ENCODE measurements at regions not wholly inside any gene's neighbourhood (a gene's known extent, or its start where the extent isn't known, plus 50 kb on each side); places are given as distances from the start of the nearest gene placed in this dataset.
"Not testable (repeated sequence)": the region's sequence is repeated elsewhere in the genome, so short reads cannot be mapped to it uniquely, and the experiment has no call there.

DNA sequence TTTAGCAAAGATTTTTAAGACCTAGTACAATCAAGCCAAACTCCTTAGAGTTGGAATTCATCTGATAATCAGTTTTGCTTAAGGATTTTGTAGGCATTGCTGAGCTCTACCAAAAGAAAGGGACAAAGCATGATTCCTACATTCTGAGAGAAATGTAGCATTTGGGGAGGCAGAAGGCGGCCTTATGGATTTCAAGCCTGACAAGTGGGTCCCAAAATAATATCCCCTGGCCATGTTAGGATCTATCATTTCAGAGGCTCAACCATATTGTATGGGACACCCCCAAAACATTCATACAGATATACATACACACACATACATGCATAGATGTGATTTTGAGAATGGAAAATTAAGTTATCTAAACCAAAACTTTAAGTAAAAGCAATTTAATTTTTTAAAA, 257.8 kb upstream of the VLDLR start:
- no peak for DNase-seq (ENCODE audit: insufficient read length, low spot score)
- no peak for FAIRE-seq

DNA sequence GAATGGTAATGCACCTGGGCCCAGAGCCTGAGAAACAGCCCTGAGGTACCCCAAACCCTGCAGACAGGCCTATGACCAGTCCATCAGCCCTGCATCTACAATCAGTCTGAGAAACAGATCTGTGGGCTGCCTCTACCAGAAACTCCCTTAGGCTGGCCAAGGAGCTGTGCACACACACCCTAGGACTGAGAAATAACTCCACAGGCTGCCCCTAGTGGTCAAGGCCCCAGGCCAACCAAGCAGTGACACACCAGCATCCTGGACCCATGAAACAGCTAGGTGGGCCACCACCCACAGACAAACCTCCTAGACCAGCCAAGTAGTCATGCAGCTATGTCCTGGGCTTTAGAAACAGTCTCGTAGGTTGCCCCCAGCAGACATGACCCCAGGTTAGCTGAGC, 253.6 kb upstream of the VLDLR start:
- DNase-seq (ENCODE audit: insufficient read length, low spot score) (no peak), FAIRE-seq (no peak)
- no peak for TF ChIP-seq POLR2A (IDR thresholded peaks at IDR 0.05; ENCODE audit: low read depth, low read length)

More for the DNA sequence above, 257.8 kb upstream of the VLDLR start:
- no peak for TF ChIP-seq POLR2A (IDR thresholded peaks at IDR 0.05; ENCODE audit: low read depth, low read length)

DNA sequence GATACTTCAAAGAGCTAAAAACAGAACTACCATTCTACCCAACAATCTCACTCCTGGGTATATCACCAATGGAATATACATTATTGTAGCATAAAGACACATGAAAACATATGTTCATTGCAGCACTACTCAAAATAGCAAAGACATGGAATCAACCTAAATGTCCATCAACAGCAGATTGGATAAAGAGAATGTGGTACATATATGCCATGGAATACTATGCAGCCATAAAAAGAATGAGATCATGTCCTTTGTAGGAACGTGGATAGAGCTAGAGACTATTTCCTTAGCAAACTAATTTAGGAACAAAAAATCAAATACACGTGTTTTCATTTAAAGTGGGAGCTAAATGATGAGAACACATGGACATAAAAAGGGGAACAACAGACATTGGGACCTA, 247.9 kb upstream of the VLDLR start:
- DNase-seq (ENCODE audit: insufficient read length, low spot score) = no peak
- no peak for FAIRE-seq
- no peak for TF ChIP-seq POLR2A (IDR thresholded peaks at IDR 0.05; ENCODE audit: low read depth, low read length)

DNA sequence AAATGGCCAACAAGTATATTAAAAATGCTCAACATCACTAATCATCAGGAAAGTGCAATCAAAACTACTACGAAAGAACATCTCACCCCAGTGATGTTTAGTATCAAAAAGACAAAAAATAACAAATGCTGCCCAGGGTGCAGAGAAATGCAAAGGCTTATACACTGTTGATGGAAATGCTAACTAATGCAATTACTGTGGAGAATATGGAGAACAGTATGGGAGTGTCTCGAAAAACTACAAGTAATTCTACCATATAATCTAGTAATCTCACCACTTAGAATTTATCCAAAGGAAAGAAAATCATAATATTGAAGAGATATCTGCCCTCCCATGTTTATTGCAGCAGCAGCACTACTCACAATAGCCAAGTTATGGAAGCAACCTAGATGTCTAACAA, 246.5 kb upstream of the VLDLR start:
- DNase-seq (ENCODE audit: insufficient read length, low spot score) = no peak
- FAIRE-seq = no peak
- no peak for TF ChIP-seq POLR2A (IDR thresholded peaks at IDR 0.05; ENCODE audit: low read depth, low read length)

DNA sequence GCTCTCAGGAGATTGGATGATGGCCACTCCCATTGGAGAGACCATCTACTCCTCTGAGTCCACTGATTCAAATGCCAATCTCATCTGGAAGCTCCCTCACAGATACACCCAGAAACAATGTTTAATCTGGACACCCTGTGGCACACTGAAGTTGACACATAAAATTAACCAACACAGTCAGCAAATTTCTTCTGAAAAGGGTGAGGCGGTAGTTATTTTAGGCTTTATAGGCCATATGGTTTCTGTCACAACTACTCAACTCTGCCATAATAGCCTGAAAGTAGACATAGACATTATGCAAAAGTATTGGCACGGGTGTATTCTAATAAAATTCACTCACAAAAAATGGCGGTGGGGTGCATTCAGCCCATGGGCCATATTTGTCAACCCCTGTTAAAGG, 244.5 kb upstream of the VLDLR start:
- no peak for TF ChIP-seq POLR2A (IDR thresholded peaks at IDR 0.05; ENCODE audit: low read depth, low read length)
- FAIRE-seq (no peak), DNase-seq (ENCODE audit: insufficient read length, low spot score) (no peak)

DNA sequence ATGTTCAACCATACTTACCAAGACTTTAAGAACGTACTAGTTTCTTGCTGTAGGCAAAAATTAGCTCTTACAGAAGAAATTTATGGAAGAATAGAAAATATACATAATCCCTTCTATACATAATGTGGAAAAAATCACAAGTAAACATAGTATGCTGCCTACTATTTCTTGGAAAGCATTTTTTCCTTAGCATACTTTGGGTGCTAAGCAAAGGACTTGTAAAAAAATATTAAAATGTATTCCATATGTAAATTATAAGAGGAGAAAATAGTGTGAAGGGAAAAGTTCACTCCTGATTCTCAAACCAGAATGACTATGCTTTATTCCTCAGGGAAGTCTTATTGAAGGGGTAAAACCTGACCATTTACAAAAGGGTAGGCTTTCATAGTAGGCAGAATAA, 243.8 kb upstream of the VLDLR start:
- TF ChIP-seq POLR2A (IDR thresholded peaks at IDR 0.05; ENCODE audit: low read depth, low read length) = no peak
- FAIRE-seq (no peak), DNase-seq (ENCODE audit: insufficient read length, low spot score) (no peak)

DNA sequence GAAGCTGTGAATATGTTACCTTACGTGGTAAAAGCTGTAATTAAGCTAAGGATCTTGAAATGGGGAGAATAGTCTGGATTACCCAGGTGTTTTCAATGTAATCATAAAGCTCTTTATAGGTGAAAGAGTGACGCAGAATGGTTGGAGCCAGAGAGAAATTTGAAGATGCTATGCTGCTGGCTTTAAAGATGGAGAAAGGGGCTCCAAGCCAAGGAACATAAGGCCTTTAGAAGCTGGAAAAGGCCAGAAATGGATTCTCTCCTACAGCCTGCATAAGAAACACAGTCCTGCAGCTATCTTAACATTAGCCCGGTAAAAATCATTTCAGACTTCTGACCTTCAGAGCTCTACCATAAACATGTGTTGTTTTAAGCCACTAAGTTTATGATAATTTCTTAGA, 243.3 kb upstream of the VLDLR start:
- no peak for TF ChIP-seq POLR2A (IDR thresholded peaks at IDR 0.05; ENCODE audit: low read depth, low read length)
- no peak for FAIRE-seq
- DNase-seq (ENCODE audit: insufficient read length, low spot score) = no peak

DNA sequence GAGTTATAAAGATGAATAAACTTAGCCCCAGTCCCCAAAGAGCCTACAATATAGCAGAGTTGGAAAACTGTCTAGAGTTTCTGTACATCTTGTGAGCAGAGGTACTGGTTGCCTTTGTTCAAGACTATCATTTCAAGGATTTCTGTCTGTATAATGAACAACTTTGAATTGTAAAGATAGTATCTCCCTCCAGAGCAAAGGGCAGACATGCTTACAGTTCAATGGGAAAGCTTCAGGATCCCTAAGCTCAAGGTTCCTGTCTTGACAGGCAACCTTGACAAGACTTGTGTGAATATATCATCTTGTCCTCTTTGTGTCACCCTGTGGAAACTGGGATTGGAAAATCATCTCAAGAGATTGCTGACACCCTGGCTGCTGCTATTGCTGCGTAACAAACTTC, 242.8 kb upstream of the VLDLR start:
- no peak for TF ChIP-seq POLR2A (IDR thresholded peaks at IDR 0.05; ENCODE audit: low read depth, low read length)
- no peak for DNase-seq (ENCODE audit: insufficient read length, low spot score)
- FAIRE-seq = no peak

DNA sequence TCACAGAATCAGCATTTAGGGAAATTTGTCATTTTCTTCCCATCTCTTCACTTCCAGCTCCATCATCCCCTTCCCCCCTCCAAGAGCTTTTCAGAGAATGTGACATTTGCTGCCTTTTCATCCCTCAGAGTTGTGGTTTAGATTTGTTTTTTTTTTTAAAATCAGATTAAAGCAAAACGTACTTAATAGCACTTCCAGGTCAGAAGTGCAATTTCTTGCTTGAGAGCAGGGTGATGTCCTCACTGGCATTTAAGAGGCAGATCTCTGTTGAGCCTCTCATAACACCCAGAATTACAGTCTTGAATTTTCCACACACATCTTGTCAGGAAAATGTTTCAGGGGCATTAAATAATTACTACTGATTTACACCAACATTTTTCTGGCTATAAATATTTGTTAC, 236.8 kb upstream of the VLDLR start:
- DNase-seq (ENCODE audit: insufficient read length, low spot score) (no peak), FAIRE-seq (no peak)

DNA sequence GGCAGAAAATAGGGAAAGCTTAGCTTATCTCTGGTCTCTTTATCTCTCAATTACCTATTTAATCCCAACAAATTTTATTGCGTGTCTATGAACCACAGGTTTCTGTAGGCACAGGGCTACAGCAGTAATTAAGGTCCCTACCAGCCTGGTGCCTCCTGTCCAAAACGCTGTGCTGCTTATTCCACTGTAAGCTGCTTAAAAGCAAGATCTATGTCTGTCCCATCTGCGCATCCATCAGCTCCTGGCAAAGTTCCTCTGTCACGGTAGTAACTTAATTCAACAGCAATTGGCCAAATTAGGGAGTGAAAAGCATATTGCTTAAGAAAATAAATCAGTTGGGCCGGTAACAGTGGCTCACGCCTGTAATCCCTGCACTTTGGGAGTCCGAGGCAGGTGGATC, 235.8 kb upstream of the VLDLR start:
- FAIRE-seq = no peak
- TF ChIP-seq POLR2A (IDR thresholded peaks at IDR 0.05; ENCODE audit: low read depth, low read length) = no peak
- DNase-seq (ENCODE audit: insufficient read length, low spot score) = no peak

More for the DNA sequence above, 236.8 kb upstream of the VLDLR start:
- no peak for TF ChIP-seq POLR2A (IDR thresholded peaks at IDR 0.05; ENCODE audit: low read depth, low read length)

DNA sequence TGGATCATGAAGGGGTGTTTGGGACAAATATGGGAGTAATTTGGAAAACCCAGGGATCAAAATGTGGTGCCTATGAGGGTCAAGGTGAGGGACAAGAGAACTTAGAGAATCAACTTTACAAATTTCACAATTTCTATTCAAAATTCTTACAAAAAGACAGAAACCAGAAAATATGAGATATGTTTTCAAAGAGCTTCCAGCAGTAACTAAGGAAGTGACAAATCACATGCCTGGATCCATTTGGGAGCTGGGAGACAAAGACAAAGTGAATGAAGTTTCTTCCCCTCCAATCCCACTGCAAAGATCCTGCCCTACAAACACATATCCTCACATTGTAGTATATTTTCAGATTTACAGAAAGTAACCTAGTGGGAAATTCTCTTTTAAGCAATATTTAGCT, 235.0 kb upstream of the VLDLR start:
- TF ChIP-seq POLR2A (IDR thresholded peaks at IDR 0.05; ENCODE audit: low read depth, low read length) = no peak
- no peak for FAIRE-seq
- no peak for DNase-seq (ENCODE audit: insufficient read length, low spot score)

DNA sequence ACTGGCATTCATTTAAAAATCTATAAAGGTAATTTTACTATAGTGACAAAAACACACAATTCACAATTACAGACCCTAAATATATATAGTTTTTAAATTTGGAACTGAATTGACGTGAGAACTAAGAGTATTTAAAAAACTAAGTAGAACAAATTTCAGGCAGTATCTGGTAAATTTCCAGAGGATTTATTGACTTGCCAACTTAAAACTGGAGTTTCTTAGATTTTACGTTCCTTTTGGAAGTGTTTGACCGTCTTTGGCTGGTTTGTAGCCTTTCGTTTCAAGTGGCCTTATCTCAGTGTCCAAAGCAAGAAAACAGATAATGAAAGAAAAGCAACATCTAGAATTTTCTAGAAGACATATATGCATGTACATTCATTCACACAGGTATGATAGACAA, 234.4 kb upstream of the VLDLR start:
- DNase-seq (ENCODE audit: insufficient read length, low spot score) (no peak), FAIRE-seq (no peak)
- no peak for TF ChIP-seq POLR2A (IDR thresholded peaks at IDR 0.05; ENCODE audit: low read depth, low read length)

DNA sequence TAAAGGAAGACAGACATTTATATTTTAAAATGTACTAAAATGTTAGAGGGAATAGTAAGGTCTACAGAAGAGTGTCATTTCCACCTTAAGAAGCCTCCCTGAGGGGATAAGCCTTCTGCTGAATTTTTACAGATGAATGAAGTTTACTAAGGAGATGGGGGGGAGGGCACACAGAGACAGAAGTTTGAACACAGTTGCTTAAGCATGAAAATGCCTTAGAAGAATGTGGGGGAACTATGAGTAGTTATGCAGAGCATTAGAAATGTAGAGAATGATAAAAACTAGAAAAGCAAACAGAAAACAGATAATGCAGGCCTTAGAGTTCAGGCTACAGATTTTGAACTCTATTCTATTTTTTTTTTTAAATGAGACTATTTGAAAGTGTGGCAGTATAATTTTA, 232.2 kb upstream of the VLDLR start:
- no peak for TF ChIP-seq POLR2A (IDR thresholded peaks at IDR 0.05; ENCODE audit: low read depth, low read length)
- no peak for FAIRE-seq
- DNase-seq (ENCODE audit: insufficient read length, low spot score) = no peak

DNA sequence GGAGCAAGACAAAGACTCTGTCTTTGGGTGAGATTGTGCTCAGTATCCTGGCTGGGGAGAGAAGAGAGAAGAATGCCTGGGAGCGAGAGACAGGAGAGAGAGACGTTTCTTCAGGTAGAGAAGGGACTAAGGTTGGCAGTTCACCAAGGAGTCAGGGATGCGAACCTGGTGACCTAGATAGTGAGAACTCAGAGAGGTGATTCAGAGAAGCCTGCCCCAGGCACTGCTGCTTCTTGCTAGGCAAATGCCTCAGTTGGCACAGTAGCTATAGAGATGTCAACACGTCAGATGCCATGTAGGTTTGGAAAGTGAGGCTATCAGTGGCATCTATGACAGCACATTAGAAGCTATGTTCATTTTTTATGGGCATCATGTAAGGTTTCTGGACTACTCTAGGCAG, 231.6 kb upstream of the VLDLR start:
- DNase-seq (ENCODE audit: insufficient read length, low spot score) (no peak), FAIRE-seq (no peak)
- no peak for TF ChIP-seq POLR2A (IDR thresholded peaks at IDR 0.05; ENCODE audit: low read depth, low read length)

DNA sequence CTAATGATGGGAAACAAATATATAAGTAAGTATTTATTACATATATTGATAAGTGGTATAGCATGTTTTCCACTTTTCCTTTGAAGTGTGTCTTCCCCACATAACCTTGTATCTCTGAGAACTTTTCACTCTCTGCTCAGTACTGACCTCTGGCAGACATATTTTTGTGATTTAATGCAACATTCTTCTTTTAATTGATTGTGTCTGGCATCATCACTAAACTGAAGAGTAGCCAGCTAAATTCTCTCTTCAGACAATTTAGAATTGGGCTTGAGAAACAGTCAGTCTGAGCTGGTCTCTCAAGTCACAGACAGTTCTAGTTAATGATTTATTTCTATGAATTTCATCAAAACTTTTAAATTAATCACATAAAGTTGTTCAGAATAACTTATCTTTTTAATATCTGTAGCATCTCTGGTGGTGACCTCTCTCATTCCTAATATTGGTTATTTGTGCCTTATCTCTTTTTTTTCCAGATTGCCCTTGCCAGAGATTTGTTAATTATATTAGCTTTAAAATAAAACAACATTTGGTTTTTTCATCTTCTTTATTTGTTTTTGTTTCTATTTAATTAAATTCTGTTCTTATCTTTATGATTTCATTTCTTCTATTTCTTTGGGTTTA, 230.0 kb upstream of the VLDLR start:
- FAIRE-seq; DNase-seq (ENCODE audit: insufficient read length, low spot score): not testable (repeated sequence)

DNA sequence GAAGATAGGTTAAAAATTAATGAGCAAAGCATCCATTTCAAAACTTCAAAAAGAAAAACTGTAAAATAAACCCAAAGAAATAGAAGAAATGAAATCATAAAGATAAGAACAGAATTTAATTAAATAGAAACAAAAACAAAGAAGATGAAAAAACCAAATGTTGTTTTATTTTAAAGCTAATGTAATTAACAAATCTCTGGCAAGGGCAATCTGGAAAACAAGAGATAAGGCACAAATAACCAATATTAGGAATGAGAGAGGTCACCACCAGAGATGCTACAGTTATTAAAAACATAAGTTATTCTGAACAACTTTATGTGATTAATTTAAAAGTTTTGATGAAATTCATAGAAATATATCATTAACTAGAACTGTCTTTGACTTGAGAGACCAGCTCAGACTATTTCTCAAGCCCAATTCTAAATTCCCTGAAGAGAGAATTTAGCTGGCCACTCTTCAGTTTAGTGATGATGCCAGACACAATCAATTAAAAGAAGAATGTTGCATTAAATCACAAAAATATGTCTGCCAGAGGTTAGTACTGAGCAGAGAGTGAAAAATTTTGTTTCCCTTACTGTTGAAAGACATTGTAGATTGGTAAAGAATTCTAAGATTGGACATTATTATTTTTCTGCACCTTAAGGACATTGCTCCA, 227.4 kb upstream of the VLDLR start:
- not testable (repeated sequence) for FAIRE-seq; DNase-seq (ENCODE audit: insufficient read length, low spot score)

Measured in H54 (cell line).